HG03565 (cell line): ENCODE measurements at regions not wholly inside any gene's neighbourhood (a gene's known extent, or its start where the extent isn't known, plus 50 kb on each side); places are given as distances from the start of the nearest gene placed in this dataset.

Experiments
- ATAC-seq: cut with Tn5 transposase; IDR thresholded peaks from one replicate; pipeline ENCODE4 v1.9.1; 2021; ENCODE audit warnings: mild to moderate bottlenecking, moderate library complexity; ENCODE audit not compliant: unreplicated experiment

- no peak for ATAC-seq
These were observed 150.2 kb upstream of the EEPD1 start for GRCh38 chr7:36002900-36003299.

- ATAC-seq = no peak
These were observed 149.7 kb upstream of the EEPD1 start for GRCh38 chr7:36003343-36003742.

GRCh38 chr7:36005293-36005692, 147.8 kb upstream of the EEPD1 start:
- ATAC-seq = no peak

GRCh38 chr7:36005876-36006275, 147.2 kb upstream of the EEPD1 start:
- ATAC-seq = no peak

GRCh38 chr7:36006636-36007229, 146.3 kb upstream of the EEPD1 start:
- no peak for ATAC-seq

- no peak for ATAC-seq
These were observed 142.1 kb upstream of the EEPD1 start for GRCh38 chr7:36010656-36011587.

- ATAC-seq = no peak
These were observed 141.5 kb upstream of the EEPD1 start for GRCh38 chr7:36011588-36011965.

- ATAC-seq = no peak
These were observed 139.6 kb upstream of the EEPD1 start for GRCh38 chr7:36013246-36014014.

GRCh38 chr7:36014961-36015360, 138.1 kb upstream of the EEPD1 start:
- ATAC-seq = no peak

GRCh38 chr7:36015733-36016132, 137.3 kb upstream of the EEPD1 start:
- ATAC-seq = no peak

GRCh38 chr7:36016648-36017047, 136.4 kb upstream of the EEPD1 start:
- ATAC-seq = no peak

- no peak for ATAC-seq
These were observed 135.9 kb upstream of the EEPD1 start for GRCh38 chr7:36017111-36017510.

- ATAC-seq = no peak
These were observed 134.1 kb upstream of the EEPD1 start for GRCh38 chr7:36018816-36019484.

- no peak for ATAC-seq
These were observed 133.5 kb upstream of the EEPD1 start for GRCh38 chr7:36019538-36019937.

- ATAC-seq = no peak
These were observed 133.1 kb upstream of the EEPD1 start for GRCh38 chr7:36019980-36020379.

- no peak for ATAC-seq
These were observed 131.7 kb upstream of the EEPD1 start for GRCh38 chr7:36021367-36021766.

- ATAC-seq = no peak
These were observed 131.0 kb upstream of the EEPD1 start for GRCh38 chr7:36021917-36022550.

GRCh38 chr7:36023033-36023560, 130.0 kb upstream of the EEPD1 start:
- ATAC-seq = no peak

- no peak for ATAC-seq
These were observed 127.9 kb upstream of the EEPD1 start for GRCh38 chr7:36025190-36025589.

- ATAC-seq = no peak
These were observed 123.7 kb upstream of the EEPD1 start for GRCh38 chr7:36029311-36029710.
